SK-MEL-5 (cell line): ENCODE measurements at regions not wholly inside any gene's neighbourhood (a gene's known extent, or its start where the extent isn't known, plus 50 kb on each side); places are given as distances from the start of the nearest gene placed in this dataset.

Experiments used
- DNase-seq: peaks from one replicate; pipeline ENCODE4 v3.0.0-alpha.2; 2016; ENCODE audit warnings: low read depth, low spot score
- in situ Hi-C: cut with HindIII; loops from 2 replicates; pipeline ENCODE4 v1.10.0; 2016; ENCODE audit warnings: low sequenced_read_pairs, high pct_unique_total_duplicates, low pct_unique_long_range_greater_than_20kb

GRCh38 chr10:130816116-130816901, 495.2 kb downstream of the TCERG1L start:
- in situ Hi-C loops = no loop called here
- DNase-seq = no peak

- no peak for DNase-seq
- in situ Hi-C loops = no loop called here
These were observed 494.4 kb downstream of the TCERG1L start for GRCh38 chr10:130817046-130817624.

DNA sequence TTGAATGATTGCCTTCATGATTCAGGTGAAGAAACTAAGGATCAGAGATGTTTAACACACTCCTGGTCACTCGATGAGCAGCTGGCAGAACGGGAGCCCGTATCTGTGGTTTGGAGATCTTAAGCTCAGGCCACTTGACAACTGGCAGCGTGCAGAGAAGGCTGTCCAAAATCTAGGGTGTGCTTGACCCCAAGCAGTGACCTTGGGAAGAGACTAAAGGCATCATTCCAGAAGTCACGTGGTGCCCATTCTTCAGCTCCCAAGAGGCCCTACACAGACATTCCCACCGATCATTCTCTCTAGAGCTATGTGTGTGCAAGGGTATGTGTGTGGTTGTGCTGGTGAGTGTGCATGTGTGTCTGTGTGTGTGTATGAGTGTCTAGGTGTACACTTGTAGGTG, 493.8 kb downstream of the TCERG1L start:
- in situ Hi-C loops = no loop called here
- no peak for DNase-seq

DNA sequence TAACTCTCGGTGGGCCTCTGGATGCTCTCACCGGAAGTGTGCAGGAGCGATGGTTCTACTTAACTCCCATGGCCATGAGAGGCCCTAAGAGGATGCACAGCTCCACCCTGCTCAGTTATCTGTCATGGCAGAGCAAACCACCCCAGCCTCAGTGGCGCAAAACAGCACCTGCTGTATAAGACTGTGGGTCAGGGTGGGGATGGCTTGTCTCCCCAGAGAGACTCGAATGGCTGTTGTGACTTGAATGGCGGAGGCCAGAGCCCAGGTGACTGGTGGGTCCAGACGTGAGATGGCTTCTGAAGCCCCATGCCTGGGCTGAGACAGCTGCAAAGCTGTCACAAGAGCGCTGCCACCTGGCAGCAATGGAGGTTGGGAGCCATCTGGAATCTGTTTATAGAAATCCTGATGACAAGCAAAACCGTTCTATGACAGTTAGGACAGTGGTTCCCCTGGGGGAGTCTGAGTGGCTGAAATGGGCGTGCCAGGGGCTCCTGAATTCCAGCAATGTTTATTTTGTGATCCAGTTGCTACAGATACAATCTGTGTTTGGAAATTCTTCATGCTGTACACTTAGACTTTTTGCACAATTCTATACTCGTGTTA, 490.5 kb downstream of the TCERG1L start:
- in situ Hi-C loops = no loop called here
- no peak for DNase-seq

DNA sequence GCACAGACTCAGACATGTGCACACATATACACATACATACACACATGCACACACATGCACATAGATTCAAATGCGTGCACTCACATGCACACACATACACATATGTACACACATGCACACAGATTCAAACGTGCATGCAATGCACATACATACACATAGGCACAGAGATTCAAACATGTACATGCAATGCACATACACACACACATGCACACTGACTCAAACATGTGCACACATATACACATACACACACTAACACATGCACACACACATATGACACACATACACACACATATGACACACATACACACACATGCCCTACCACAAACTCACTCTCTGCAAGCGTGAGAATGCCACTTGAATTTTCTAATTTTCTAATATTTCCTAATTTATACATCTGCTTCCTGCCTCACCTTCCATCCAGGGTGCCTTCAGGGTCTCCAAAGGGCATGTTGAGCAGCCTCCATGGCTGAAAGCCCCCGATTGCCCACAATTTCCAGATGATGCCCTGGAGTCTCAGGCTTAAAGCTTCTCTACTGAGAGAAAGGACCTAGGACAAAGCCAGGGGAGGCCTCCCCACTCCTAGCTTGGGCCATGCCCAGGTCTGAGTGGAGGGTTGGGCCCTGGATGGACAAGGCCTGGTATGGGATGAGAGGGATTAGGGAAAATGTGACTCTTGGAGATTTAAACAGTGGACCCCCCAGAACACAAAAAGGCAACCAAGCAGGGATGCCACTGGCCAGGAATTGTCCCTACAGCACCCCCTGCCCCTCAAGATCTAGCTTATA, 487.1 kb downstream of the TCERG1L start:
- in situ Hi-C loops = no loop called here

GRCh38 chr10:130833596-130833995, 477.9 kb downstream of the TCERG1L start:
- no peak for DNase-seq
- in situ Hi-C loops = no loop called here

More for the DNA sequence above, 487.1 kb downstream of the TCERG1L start:
- DNase-seq = no peak

DNA sequence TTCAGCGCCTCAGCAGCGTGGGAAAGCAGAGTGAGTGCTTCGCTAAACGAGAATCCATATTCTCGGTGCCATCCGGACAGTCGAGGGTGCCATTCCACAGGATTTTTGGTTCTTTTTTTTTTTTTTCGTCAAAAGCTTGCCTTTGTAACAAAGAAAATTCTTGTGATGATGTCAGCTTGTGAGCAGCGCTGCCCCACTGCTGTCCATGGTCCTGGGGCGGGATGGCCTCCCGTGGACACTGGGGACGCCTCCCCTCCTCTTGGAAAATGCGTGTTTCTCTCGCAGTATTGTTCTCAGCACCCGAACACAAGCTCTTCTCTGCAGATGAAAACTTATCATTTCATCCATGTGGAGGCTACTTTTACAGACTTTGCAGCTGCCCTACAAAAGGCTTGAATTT, 477.4 kb downstream of the TCERG1L start:
- in situ Hi-C loops = no loop called here
- DNase-seq = no peak

GRCh38 chr10:130834573-130834972, 476.9 kb downstream of the TCERG1L start:
- in situ Hi-C loops = no loop called here
- no peak for DNase-seq

GRCh38 chr10:130835068-130835467, 476.5 kb downstream of the TCERG1L start:
- no peak for DNase-seq
- in situ Hi-C loops = no loop called here

DNA sequence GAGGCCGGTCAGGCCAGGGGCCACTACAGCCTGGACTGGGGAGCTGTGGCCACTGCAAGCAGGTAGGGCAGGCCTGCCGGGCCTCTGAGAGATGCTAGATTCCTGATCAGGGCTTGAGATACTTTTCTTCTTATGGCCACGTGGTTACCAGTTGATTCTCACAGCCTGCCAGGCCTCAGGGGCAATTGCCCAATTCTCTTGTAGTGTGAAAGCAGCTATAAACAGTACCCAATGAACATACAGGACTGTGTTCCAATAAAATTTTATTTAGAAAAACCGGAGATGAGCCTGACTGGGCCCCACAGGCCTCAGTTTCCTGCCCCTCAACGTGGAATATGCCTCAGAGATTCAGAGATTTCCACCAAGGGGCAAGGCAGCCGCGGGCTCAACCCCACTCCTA, 475.2 kb downstream of the TCERG1L start:
- no peak for DNase-seq
- in situ Hi-C loops = no loop called here

DNA sequence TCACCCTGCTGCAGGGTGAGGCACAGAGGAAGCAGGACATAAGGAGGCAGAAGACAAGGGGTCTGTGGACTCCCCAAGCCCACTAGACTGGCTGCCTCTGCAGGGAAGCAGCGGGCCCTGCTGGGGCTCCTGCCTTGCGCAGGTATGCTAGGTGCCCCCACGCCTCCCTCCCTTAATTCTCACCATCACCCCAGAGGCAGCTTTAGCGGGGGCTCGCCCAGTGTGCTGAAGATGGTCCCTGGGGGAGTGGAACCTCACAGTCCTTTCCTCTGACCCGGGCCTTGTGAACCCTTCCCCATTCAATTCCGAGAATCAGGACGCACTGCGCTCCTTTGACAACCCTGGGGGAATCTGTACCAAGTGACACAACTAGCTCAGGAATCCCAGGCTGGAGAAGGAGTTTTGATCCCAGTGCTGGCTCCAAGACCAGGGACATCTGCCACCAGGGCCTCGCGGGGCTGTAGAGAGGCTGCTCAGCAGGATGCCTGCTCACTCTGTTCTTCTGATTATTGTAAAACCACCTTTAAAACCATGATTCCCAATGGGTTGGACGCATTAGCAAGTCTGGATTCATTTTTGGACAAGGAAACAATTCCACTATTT, 468.4 kb downstream of the TCERG1L start:
- DNase-seq = no peak
- in situ Hi-C loops = no loop called here

DNA sequence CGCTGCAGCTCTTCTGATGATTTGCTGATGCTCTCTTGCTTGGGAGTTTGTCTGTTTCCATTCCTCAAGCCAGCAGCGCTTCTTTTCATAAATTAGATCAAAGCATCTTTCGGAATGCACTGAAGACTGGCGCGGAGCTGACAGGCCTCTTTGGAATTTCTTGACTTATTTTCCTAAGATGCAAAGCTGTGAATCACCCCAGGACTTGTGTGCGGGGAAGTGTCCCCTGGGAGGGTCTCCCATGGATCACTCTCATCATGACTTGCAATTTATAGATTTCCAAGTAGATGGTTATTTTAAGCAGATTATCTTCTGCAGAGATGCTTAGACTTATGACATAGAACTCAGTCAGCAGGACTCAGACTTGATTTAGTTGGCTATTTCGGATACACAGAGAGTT, 467.2 kb downstream of the TCERG1L start:
- no peak for DNase-seq

GRCh38 chr10:130847170-130847569, 464.4 kb downstream of the TCERG1L start:
- in situ Hi-C loops = no loop called here
- DNase-seq = no peak

More for the DNA sequence above, 467.2 kb downstream of the TCERG1L start:
- in situ Hi-C loops = no loop called here

DNA sequence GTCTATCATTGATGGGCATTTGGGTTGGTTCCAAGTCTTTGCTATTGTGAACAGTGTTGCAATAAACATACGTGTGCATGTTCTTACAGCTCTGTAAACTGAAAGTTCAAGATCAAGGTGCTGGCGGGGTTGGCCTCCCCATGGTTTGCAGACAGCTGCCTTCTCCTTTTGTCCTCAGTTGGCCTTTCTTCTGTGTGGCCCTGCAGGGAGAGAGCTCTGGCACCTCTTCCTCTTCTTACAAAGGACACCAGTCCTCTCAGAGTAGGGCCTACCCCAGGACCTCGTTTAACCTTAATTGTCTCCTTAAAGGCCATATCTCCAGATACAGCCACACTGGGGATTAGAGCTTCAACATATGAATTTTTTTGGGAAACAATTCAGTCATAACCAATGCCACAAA, 462.7 kb downstream of the TCERG1L start:
- in situ Hi-C loops = no loop called here
- DNase-seq = no peak

DNA sequence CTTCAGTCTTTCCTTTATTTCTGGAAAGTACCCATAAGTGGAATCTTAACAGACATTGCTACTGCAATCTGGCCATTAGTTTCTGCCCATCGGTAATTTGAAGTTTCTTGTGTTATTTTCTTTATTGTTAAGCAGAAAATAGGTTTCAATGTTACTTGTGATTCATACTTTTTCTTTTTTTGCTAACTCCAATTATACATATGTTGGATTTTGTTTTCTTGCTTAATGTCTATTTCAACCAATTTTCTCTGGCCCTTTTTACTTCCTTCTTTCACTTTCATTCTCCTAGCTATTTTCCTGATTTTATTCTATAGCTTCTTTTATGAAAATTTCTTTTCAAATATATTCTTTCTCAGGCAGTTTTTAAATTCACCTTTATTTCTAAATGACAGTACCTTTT, 457.4 kb downstream of the TCERG1L start:
- DNase-seq = no peak
- in situ Hi-C loops = no loop called here

GRCh38 chr10:130857631-130858295, 453.8 kb downstream of the TCERG1L start:
- no peak for DNase-seq
- in situ Hi-C loops = no loop called here

- in situ Hi-C loops = no loop called here
- DNase-seq = no peak
These were observed 452.9 kb downstream of the TCERG1L start for GRCh38 chr10:130858626-130859025.
